GM04503 (cell line): ENCODE measurements at regions not wholly inside any gene's neighbourhood (a gene's known extent, or its start where the extent isn't known, plus 50 kb on each side); places are given as distances from the start of the nearest gene placed in this dataset.

Experiments used
- DNase-seq: peaks from one replicate; pipeline ENCODE4 v3.0.0-alpha.2; 2012; ENCODE audit warnings: low read depth

DNA sequence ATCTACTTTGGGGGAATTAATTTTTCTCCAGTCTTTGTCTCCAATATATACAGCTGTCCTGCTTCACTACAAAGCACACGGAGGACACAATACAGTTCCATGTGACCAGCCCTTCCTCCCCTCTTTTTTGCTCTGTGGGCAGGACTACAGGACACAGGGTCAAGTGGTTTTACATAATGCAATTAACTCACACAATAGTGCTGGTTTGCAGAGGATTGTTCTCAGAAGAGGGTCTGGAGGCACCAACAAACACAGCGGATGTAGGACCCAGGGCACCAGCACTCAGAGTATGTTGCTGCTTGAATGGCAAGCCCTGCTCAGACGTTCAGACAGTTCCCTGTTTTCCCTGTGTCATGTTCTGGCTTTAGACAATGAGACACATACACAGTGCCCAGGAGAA lies 52.0 kb upstream of the NPTX2 start:
- no peak for DNase-seq

DNA sequence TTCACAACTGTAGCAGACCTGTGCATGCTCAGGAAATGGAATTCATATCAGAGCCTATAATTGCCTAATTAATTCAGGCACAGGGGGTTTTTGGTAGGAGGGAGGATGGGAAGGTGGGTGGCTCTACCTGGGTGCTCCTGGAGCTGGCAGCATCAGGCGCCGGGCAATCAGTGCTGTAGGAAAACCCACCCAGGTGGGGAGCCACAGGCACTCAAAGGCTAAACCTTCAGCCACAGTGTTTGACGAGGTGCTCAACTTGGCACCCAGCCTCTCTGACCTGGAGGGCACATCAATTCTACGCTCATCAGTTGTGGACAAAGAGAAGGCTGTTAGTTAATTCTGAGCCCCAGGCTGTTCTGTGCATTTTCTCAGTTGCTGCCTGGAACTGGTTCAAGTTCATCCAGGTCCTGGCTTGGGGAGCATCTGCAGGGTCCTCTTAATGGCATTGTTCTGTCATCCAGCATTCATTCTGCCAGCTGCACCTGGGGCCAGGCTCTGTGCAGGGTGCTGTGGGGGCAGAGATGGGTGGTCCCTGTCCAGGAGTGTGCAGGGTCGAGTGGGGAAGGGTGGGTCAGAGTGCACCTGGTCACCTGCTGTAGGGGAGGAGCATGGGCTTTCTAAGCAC lies 54.1 kb upstream of the NPTX2 start:
- DNase-seq: no peak

GRCh38 chr7:98562381-98562823 lies 54.7 kb upstream of the NPTX2 start:
- DNase-seq: no peak

DNA sequence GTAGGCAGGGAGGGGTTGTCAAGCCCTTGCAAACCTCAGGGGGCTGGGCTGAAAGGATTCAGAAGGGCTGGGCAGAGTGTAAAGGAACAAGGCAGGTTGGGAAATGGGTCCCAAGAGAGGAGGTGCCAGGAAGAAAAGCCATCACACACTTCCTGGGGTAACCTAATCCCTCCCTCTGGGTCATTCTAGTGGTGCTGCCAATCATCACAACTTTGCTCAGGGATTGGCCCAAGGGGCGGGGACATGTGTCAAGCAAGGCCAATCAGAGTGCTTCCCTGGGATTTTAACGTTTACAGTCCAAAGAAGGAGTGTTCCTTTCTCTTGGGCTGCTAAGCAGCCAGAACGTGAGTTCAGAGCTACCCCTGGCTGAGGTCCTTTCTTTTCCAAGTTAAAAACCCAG lies 57.1 kb upstream of the NPTX2 start:
- DNase-seq: no peak

GRCh38 chr7:98559219-98559618 lies 57.9 kb upstream of the NPTX2 start:
- no peak for DNase-seq

DNA sequence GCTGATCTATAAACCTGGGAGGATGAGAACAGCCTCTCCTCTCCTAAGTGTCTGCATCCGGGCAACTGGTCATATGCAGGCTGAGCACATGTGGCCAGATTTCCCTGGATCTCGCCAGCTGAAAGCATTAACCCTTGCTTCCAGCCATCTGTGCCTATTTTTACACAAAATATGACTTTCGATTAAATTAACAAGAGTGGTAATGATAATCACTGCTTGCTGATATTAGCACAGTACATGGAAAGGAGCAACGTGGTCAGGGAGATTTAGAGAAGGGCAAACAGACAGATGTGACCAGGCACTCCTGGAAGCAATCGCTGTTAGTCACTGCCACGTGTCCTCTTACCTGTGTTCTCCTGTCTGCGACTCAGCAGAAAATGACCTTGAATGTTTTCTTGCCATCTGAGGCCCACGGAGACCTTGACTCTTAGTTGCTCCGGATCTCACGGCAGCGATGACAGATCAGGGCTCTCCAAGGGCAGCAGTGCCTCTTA lies 59.5 kb upstream of the NPTX2 start:
- DNase-seq: no peak

GRCh38 chr7:98556288-98556687 lies 60.8 kb upstream of the NPTX2 start:
- no peak for DNase-seq

- DNase-seq: no peak
Observed at GRCh38 chr7:98555403-98555802, 61.7 kb upstream of the NPTX2 start.

GRCh38 chr7:98553666-98554065 lies 63.4 kb upstream of the NPTX2 start:
- no peak for DNase-seq

GRCh38 chr7:98551611-98552273 lies 65.3 kb upstream of the NPTX2 start:
- DNase-seq: no peak

GRCh38 chr7:98548971-98549370 lies 68.1 kb upstream of the NPTX2 start:
- DNase-seq: no peak

DNA sequence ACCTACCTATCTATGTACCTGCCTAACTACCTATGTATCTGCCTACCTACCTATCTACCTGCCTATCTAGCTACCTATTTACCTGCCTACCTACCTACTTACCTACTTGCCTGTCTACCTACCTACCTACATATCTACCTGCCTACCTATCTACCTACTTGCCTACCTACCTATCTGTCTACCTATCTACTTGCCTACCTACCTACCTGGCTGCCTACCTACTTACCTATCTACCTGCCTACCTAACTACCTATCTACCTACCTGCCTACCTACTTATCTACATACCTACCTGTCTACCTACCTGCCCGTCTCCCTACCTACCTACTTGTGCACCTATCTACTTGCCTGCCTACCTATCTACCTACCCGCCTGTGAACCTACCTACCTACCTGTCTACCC lies 68.7 kb upstream of the NPTX2 start:
- DNase-seq: no peak

- no peak for DNase-seq
Observed at GRCh38 chr7:98541101-98541500, 76.0 kb upstream of the NPTX2 start.

GRCh38 chr7:98539865-98540264 lies 77.2 kb upstream of the NPTX2 start:
- DNase-seq: no peak

- no peak for DNase-seq
Observed at GRCh38 chr7:98536803-98537202, 80.3 kb upstream of the NPTX2 start.

DNA sequence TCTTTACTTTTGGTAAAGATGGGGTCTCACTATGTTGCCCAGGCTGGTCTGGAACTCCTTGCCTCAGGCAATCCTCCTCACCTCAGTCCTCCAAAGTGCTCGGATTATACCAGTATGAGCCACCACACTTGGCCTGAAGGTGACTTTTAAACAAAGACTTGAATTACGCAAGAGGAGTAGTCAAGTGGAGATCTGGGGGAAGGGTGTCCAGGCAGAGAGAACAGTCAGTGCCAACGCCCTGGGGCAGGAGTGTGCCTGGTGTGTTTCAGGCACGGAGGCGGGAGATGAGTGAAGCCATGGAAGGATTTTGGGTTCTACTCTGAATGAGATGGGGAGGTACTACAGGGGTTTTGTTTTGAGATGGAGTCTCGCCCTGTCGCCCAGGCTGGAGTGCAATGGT lies 82.6 kb upstream of the NPTX2 start:
- no peak for DNase-seq

GRCh38 chr7:98531717-98532116 lies 85.4 kb upstream of the NPTX2 start:
- DNase-seq: no peak

GRCh38 chr7:98528079-98528478 lies 89.0 kb upstream of the NPTX2 start:
- DNase-seq: no peak

- DNase-seq: no peak
Observed at GRCh38 chr7:98526059-98526458, 91.0 kb upstream of the NPTX2 start.

GRCh38 chr7:98521089-98521692 lies 95.9 kb upstream of the NPTX2 start:
- no peak for DNase-seq

GRCh38 chr7:98520356-98520951 lies 96.6 kb upstream of the NPTX2 start:
- no peak for DNase-seq

DNA sequence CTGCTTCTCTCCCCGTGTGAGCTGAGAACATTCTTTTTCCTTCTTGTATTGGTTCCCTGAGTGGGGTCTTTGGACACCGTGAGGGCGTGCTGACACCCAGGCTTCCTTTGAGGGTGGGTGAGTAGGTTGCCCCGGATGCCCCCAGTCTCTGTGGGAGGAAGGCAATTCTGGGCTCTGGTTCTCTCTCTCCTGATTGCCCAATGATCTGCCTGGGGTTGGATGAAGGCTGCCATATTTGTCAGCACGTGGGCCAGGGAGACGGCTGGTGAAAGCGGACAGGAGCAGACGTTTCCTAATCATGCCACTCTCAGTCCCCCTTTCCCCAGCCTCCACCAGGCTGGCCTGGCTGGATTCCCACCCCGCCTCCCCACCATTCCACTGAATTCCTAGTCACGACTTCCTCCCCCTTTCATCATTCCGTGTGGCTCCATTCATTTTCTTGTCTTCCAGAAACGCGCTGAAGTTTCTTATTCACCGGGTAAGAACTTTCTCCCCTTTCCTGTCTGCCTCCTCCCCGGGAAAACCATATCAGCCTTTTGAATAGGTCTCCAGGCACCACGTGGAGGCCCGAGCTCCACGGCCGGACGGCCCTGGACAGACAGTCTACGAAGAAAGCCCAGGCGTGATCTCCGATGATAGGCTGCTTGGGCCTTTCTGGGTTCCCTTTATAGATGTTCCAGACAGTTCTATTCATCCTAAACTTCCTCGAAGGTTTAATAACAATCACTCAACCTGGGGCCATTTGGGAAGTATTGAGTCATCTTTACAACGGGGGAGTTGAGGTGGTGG lies 98.7 kb upstream of the NPTX2 start:
- no peak for DNase-seq
